HG03196 (cell line): ENCODE measurements at regions not wholly inside any gene's neighbourhood (a gene's known extent, or its start where the extent isn't known, plus 50 kb on each side); places are given as distances from the start of the nearest gene placed in this dataset.
"Not testable (repeated sequence)": the region's sequence is repeated elsewhere in the genome, so short reads cannot be mapped to it uniquely, and the experiment has no call there.

ENCODE experiments used
- ATAC-seq: cut with Tn5 transposase; IDR thresholded peaks from one replicate; pipeline ENCODE4 v1.9.1; 2021; ENCODE audit not compliant: unreplicated experiment

GRCh38 chr20:30811885-30812671 is 445.4 kb upstream of the DEFB115 start:
- peak; percentile 63 for ATAC-seq

GRCh38 chr20:30812739-30813411 is 444.6 kb upstream of the DEFB115 start:
- no peak for ATAC-seq

- ATAC-seq: not testable (repeated sequence)
These were observed 443.8 kb upstream of the DEFB115 start for GRCh38 chr20:30813412-30814311.

- not testable (repeated sequence) for ATAC-seq
These were observed 443.2 kb upstream of the DEFB115 start for GRCh38 chr20:30814312-30814639.

- ATAC-seq: not testable (repeated sequence)
These were observed 442.4 kb upstream of the DEFB115 start for GRCh38 chr20:30815027-30815576.

GRCh38 chr20:30815577-30816181 is 441.8 kb upstream of the DEFB115 start:
- no peak for ATAC-seq

- no peak for ATAC-seq
These were observed 441.2 kb upstream of the DEFB115 start for GRCh38 chr20:30816182-30816645.

- not testable (repeated sequence) for ATAC-seq
These were observed 435.8 kb upstream of the DEFB115 start for GRCh38 chr20:30821615-30822014.

- not testable (repeated sequence) for ATAC-seq
These were observed 432.8 kb upstream of the DEFB115 start for GRCh38 chr20:30824666-30825065.

GRCh38 chr20:30845923-30846322 is 411.5 kb upstream of the DEFB115 start:
- not testable (repeated sequence) for ATAC-seq

- ATAC-seq: not testable (repeated sequence)
These were observed 389.2 kb upstream of the DEFB115 start for GRCh38 chr20:30868271-30868670.

- ATAC-seq: not testable (repeated sequence)
These were observed 386.3 kb upstream of the DEFB115 start for GRCh38 chr20:30871127-30871526.

- not testable (repeated sequence) for ATAC-seq
These were observed 385.2 kb upstream of the DEFB115 start for GRCh38 chr20:30872252-30872651.

GRCh38 chr20:30875868-30876267 is 381.6 kb upstream of the DEFB115 start:
- not testable (repeated sequence) for ATAC-seq

- ATAC-seq: not testable (repeated sequence)
These were observed 366.1 kb upstream of the DEFB115 start for GRCh38 chr20:30891400-30891799.

GRCh38 chr20:30892541-30893345 is 364.7 kb upstream of the DEFB115 start:
- no peak for ATAC-seq

- ATAC-seq: not testable (repeated sequence)
These were observed 363.8 kb upstream of the DEFB115 start for GRCh38 chr20:30893346-30894314.

GRCh38 chr20:30894707-30895353 is 362.6 kb upstream of the DEFB115 start:
- not testable (repeated sequence) for ATAC-seq
